Thyroid gland (tissue), 4 donors: ENCODE measurements at regions not wholly inside any gene's neighbourhood (a gene's known extent, or its start where the extent isn't known, plus 50 kb on each side); places are given as distances from the start of the nearest gene placed in this dataset.

ENCODE experiments used
- CTCF ChIP-seq, 6 experiments: fragments of 200-600 bp in 3 of 6; fragments of 450-650 bp in 3 of 6; sonication (generic) in 3 of 6; IDR thresholded peaks; one replicate each; pipeline ENCODE4 v1.5.1; 2016 to 2019; ENCODE audit warnings: antibody characterized with exemption in 6 of 6, mild to moderate bottlenecking in 2 of 6, inconsistent platforms in 1 of 6, moderate library complexity in 1 of 6
- POLR2A ChIP-seq, 2 donors: fragments of 450-650 bp; IDR thresholded peaks; one replicate each; pipeline ENCODE4 v1.6.1; 2017; ENCODE audit warnings: antibody characterized with exemption in 2 of 2, mild to moderate bottlenecking in 2 of 2, moderate library complexity in 1 of 2

GRCh38 chr5:56745864-56746263, 69.5 kb upstream of the MAP3K1 start:
- TF ChIP-seq CTCF (IDR thresholded peaks at IDR 0.05): no peak
- TF ChIP-seq POLR2A (IDR thresholded peaks at IDR 0.05): no peak
